ENCODE measurements at regions not wholly inside any gene's neighbourhood (a gene's known extent, or its start where the extent isn't known, plus 50 kb on each side); places are given as distances from the start of the nearest gene placed in this dataset.

- DNase-seq: no peak
Observed at GRCh38 chrX:114332766-114333165, 251.1 kb upstream of the HTR2C start.

- no peak for DNase-seq
Observed at GRCh38 chrX:114334473-114334982, 249.4 kb upstream of the HTR2C start.

DNA sequence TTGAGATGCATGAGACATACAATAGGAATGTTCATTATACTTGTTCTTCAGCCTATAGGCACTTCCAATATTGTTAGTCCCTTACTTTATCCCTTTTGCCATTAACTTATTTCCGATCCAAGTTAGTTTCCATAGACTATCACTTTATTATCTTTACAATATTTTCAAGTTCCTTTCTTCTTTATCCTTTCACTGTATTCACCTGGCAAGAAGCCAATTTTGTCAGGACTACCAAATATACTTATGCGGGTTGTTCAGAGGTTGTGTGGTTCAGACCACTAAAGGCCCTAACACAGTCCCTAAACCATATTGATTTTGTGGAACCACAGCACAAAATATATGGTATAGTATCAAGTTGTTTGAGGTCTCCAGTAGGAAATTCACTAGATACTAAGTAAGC, 245.0 kb upstream of the HTR2C start:
- DNase-seq: no peak

DNA sequence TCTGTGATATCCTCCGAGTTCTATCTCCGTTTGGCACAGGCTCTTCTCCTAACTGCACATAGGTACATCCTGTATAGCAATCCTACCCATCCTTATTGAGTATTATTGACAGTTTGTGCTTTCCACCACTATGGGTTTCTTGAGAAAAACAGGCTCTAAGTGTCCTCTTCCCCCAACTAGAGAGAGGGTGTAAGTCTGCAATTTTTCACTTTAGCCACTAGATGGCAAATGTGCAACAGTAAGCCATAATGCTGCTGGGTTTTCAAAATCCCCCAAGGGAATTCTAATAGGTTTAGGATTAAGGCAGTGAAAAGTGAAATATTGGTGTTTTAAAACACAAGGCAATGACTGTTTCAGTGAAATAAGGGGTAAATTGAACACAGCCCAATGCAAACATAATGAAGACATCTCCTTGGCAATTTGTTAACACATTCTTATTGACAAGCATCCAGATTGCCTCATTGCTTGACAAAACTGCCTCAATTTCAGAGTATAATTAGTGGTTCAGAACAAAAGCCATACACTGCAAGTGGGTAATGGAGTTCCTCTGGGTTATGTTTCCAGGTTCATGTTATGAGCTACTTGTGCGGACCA, 239.0 kb upstream of the HTR2C start:
- DNase-seq: no peak

- no peak for DNase-seq
Observed at GRCh38 chrX:114361076-114361725, 222.7 kb upstream of the HTR2C start.

- DNase-seq: no peak
Observed at GRCh38 chrX:114363346-114363745, 220.5 kb upstream of the HTR2C start.

DNA sequence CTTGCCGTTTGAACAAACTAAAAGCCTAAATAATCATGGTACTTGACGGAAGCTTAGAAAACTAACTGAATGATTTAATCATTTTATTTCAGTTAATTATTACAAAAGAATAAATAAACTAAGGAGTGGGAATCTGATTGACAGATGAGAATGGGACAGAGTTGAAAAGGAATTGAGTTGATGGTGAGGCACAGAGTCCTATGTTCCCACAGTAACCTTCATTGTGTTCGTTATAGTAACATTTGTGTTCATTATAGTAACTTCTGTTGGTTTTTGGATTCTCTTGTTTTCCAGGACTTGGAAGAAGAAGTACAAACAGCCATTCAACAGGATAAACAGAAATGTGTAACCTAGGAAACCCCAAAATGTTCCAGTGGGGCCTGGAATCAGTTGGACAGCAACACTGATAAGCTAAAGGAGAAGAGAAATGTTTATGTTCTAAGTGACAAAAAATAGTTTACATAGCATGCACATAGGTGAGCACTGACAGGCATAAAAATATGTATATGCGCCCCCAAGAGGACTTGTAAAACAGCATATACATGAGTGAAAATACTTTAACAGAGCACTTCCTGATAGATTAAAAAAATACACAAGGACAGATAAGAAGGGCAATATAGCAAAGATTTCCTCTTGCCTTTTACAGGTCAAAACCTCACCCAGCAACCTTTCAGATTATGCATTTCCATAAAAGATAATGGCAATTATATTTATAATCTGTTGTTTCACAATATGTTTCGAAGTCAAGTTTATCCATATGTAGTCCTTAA, 218.6 kb upstream of the HTR2C start:
- no peak for DNase-seq

- DNase-seq: no peak
Observed at GRCh38 chrX:114372937-114373336, 210.9 kb upstream of the HTR2C start.

DNA sequence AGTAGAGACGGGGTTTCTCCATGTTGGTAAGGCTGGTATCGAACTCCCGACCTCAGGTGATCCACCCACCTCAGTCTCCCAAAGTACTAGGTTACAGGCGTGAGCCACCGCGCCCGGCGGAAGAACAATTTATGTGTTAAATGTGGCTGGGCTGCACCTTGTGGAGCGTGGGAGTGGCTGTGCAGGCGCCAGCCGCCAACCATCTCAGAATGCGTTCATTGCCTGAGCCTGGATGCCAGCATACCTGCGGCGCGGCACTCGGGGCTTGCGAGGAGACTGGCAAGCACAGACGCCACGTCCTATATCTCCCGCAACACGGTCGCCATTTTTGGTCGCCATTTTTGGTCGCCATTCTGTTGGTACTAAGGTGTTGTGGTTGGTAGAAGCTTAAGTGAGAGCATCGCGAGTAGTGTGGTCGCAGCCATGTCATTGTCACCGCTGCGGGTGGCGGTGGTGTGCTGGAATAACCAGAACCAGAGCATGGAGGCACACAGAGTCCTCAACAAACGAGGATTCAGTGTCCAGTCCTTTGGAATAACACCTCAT, 193.6 kb upstream of the HTR2C start:
- DNase-seq: peak; percentile 7
